NB4 (cell line): ENCODE measurements at regions not wholly inside any gene's neighbourhood (a gene's known extent, or its start where the extent isn't known, plus 50 kb on each side); places are given as distances from the start of the nearest gene placed in this dataset.

Source experiments
- POLR2A ChIP-seq: IDR thresholded peaks from 2 replicates; pipeline ENCODE4 v1.6.1; 2011; ENCODE audit warnings: mild to moderate bottlenecking; ENCODE audit not compliant: insufficient read length; ENCODE audit errors: extremely low read depth
- TF ChIP-seq, protein P1 (sequence below): IDR thresholded peaks from one replicate; pipeline ENCODE4 v1.5.1; 2012; ENCODE audit warnings: low read depth, low read length

- TF ChIP-seq, protein P1, sequence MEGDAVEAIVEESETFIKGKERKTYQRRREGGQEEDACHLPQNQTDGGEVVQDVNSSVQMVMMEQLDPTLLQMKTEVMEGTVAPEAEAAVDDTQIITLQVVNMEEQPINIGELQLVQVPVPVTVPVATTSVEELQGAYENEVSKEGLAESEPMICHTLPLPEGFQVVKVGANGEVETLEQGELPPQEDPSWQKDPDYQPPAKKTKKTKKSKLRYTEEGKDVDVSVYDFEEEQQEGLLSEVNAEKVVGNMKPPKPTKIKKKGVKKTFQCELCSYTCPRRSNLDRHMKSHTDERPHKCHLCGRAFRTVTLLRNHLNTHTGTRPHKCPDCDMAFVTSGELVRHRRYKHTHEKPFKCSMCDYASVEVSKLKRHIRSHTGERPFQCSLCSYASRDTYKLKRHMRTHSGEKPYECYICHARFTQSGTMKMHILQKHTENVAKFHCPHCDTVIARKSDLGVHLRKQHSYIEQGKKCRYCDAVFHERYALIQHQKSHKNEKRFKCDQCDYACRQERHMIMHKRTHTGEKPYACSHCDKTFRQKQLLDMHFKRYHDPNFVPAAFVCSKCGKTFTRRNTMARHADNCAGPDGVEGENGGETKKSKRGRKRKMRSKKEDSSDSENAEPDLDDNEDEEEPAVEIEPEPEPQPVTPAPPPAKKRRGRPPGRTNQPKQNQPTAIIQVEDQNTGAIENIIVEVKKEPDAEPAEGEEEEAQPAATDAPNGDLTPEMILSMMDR = no peak
- TF ChIP-seq POLR2A = no peak
Observed at GRCh38 chr20:12835999-12836398, 172.8 kb upstream of the SPTLC3 start.
